ENCODE measurements at regions not wholly inside any gene's neighbourhood (a gene's known extent, or its start where the extent isn't known, plus 50 kb on each side); places are given as distances from the start of the nearest gene placed in this dataset.

DNA sequence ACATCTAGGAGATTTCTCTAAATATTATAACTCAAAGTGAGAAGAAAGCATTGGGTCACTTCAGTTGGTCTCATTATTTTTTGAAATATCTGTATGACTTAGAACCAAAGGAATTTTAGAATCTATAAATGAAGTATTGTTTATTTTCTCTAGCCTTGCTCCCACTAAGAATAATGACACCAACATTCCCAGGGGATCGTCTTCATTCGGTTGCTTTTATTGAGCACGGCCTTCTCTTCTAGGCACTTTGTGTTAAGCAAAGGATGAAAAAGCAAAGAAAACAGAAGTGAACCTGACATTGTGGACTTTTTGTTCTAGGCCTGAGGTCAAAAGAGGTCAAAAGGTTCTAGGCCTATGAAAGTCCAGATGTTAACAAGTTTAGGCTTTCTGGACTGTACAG, 231.9 kb downstream of the GALR1 start:
- no peak overlapping the region for H3K4me2 ChIP-seq (ENCODE audit: extremely low read depth, insufficient read depth, low read length)
- H3K4me1 ChIP-seq (ENCODE audit: control insufficient read depth, extremely low read depth, insufficient read depth, low read length): no peaks in the 10 kb centered on the region
- H3K27me3 ChIP-seq (ENCODE audit: control insufficient read depth, insufficient read depth, low read length): no peaks in the 10 kb centered on the region
- H2AFZ ChIP-seq (ENCODE audit: low read length): no peak overlapping the region
- H3K27ac ChIP-seq (ENCODE audit: insufficient read depth, low read length): no peak overlapping the region
- H4K20me1 ChIP-seq (ENCODE audit: control insufficient read depth, extremely low read depth, insufficient read depth, low read length): no peaks in the 10 kb centered on the region
- TF ChIP-seq EZH2 (IDR thresholded peaks at IDR 0.05; ENCODE audit: low read length, missing control alignments): no peak
- TF ChIP-seq, protein P1, sequence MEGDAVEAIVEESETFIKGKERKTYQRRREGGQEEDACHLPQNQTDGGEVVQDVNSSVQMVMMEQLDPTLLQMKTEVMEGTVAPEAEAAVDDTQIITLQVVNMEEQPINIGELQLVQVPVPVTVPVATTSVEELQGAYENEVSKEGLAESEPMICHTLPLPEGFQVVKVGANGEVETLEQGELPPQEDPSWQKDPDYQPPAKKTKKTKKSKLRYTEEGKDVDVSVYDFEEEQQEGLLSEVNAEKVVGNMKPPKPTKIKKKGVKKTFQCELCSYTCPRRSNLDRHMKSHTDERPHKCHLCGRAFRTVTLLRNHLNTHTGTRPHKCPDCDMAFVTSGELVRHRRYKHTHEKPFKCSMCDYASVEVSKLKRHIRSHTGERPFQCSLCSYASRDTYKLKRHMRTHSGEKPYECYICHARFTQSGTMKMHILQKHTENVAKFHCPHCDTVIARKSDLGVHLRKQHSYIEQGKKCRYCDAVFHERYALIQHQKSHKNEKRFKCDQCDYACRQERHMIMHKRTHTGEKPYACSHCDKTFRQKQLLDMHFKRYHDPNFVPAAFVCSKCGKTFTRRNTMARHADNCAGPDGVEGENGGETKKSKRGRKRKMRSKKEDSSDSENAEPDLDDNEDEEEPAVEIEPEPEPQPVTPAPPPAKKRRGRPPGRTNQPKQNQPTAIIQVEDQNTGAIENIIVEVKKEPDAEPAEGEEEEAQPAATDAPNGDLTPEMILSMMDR (conservative IDR thresholded peaks at IDR 0.05 in 1 of 2, IDR thresholded peaks at IDR 0.05 in 1 of 2; ENCODE audit: low read depth in 1 of 2, low read length in 2 of 2): no peak
- no peak overlapping the region for H3K9ac ChIP-seq (ENCODE audit: insufficient read depth, low read length)
- no peak overlapping the region for H3K4me3 ChIP-seq (replicated peaks in 1 of 4; ENCODE audit: control extremely low read depth in 1 of 4, insufficient read depth in 1 of 4, low read depth in 3 of 4, low read length in 4 of 4)
- no peak for DNase-seq (ENCODE audit: low read depth in 2 of 2)
- no peaks in the 10 kb centered on the region for H3K36me3 ChIP-seq (ENCODE audit: control insufficient read depth, insufficient read depth, low read length)
- H3K79me2 ChIP-seq (ENCODE audit: control insufficient read depth, insufficient read depth, low read length): no peaks in the 10 kb centered on the region
- H3K9me3 ChIP-seq (ENCODE audit: control insufficient read depth, insufficient read depth, low read depth, low read length): no peaks in the 10 kb centered on the region

DNA sequence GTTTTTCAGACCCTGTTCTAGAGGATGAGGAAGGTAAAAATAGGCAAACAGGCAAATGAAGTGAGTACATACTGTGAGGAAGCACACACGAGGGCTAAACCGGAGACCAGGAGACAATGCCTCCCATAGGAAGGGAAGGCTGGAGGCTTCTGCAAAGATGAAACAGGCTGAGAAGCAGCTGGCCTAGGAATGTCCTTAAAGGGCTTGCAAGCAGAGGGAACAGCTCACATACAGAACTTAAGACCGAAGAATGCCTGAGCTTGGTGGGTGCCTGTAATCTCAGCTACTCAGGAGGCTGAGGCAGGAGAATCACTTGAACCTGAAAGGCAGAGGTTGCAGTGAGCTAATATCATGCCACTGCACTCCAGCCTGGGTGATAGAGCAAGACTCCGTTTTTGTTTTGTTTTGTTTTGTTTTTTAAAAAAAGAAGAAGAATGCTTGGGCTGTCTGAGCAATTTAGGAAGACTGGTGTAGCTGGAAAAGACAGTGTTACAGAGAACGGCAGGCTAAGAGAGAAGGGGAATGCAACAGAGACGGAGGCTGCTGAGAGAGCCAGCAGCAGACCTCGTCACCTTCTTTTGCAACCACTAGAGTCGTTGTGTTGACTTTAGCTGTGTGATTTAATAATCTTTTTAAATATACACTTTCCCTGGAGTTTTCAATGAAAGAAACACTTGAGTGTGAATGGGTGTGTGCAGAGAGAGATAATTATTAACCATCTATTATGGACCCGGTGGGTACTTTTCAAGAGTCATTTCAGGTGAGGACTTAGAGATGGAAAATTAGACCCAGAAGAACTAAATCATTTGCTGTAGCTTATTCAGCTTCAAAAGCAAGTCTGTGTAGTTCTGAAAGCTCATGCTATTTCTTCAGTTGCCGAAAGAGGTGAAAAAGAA, 232.8 kb downstream of the GALR1 start:
- Histone ChIP-seq H3K36me3 (ENCODE audit: control insufficient read depth, insufficient read depth, low read length) (no peaks in the 10 kb centered on the region), H2AFZ (ENCODE audit: low read length) (no peak overlapping the region), H3K27ac (ENCODE audit: insufficient read depth, low read length) (no peak overlapping the region), H3K9ac (ENCODE audit: insufficient read depth, low read length) (no peak overlapping the region), H4K20me1 (ENCODE audit: control insufficient read depth, extremely low read depth, insufficient read depth, low read length) (no peaks in the 10 kb centered on the region), H3K27me3 (ENCODE audit: control insufficient read depth, insufficient read depth, low read length) (no peaks in the 10 kb centered on the region), H3K4me1 (ENCODE audit: control insufficient read depth, extremely low read depth, insufficient read depth, low read length) (no peaks in the 10 kb centered on the region), H3K79me2 (ENCODE audit: control insufficient read depth, insufficient read depth, low read length) (no peaks in the 10 kb centered on the region), H3K4me3 (replicated peaks in 1 of 4; ENCODE audit: control extremely low read depth in 1 of 4, insufficient read depth in 1 of 4, low read depth in 3 of 4, low read length in 4 of 4) (no peak overlapping the region), H3K4me2 (ENCODE audit: extremely low read depth, insufficient read depth, low read length) (no peak overlapping the region), H3K9me3 (ENCODE audit: control insufficient read depth, insufficient read depth, low read depth, low read length) (no peaks in the 10 kb centered on the region)
- no peak for DNase-seq (ENCODE audit: low read depth in 2 of 2)
- TF ChIP-seq EZH2 (IDR thresholded peaks at IDR 0.05; ENCODE audit: low read length, missing control alignments): no peak
- TF ChIP-seq, protein P1 (conservative IDR thresholded peaks at IDR 0.05 in 1 of 2, IDR thresholded peaks at IDR 0.05 in 1 of 2; ENCODE audit: low read depth in 1 of 2, low read length in 2 of 2): no peak

DNA sequence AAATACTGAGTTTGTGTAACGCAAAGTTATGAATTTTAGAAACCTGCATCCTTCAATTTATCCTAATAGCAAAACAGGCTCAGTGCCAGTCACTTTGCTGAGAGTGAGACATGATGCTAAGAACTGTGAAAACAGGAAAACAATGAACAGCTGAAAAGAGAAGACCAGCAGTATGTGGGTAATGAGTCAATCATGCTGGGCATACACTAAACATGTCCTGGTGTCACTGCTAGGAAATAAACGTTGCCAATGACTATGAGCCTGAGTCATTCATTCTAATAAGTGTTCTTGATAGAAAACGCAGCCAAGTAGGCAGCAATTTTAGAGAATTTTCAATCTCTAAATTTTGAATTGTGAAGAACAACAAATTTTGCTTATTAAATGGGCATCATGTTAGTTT, 237.3 kb downstream of the GALR1 start:
- no peaks in the 10 kb centered on the region for H4K20me1 ChIP-seq (ENCODE audit: control insufficient read depth, extremely low read depth, insufficient read depth, low read length)
- H3K9me3 ChIP-seq (ENCODE audit: control insufficient read depth, insufficient read depth, low read depth, low read length): no peaks in the 10 kb centered on the region
- H3K27ac ChIP-seq (ENCODE audit: insufficient read depth, low read length): no peak overlapping the region
- no peak overlapping the region for H3K4me2 ChIP-seq (ENCODE audit: extremely low read depth, insufficient read depth, low read length)
- no peak overlapping the region for H3K9ac ChIP-seq (ENCODE audit: insufficient read depth, low read length)
- no peaks in the 10 kb centered on the region for H3K79me2 ChIP-seq (ENCODE audit: control insufficient read depth, insufficient read depth, low read length)
- H3K27me3 ChIP-seq (ENCODE audit: control insufficient read depth, insufficient read depth, low read length): no peaks in the 10 kb centered on the region
- TF ChIP-seq EZH2 (IDR thresholded peaks at IDR 0.05; ENCODE audit: low read length, missing control alignments): no peak
- TF ChIP-seq, protein P1 (conservative IDR thresholded peaks at IDR 0.05 in 1 of 2, IDR thresholded peaks at IDR 0.05 in 1 of 2; ENCODE audit: low read depth in 1 of 2, low read length in 2 of 2): no peak
- DNase-seq (ENCODE audit: low read depth in 2 of 2): no peak
- no peak overlapping the region for H2AFZ ChIP-seq (ENCODE audit: low read length)
- H3K36me3 ChIP-seq (ENCODE audit: control insufficient read depth, insufficient read depth, low read length): no peaks in the 10 kb centered on the region
- no peaks in the 10 kb centered on the region for H3K4me1 ChIP-seq (ENCODE audit: control insufficient read depth, extremely low read depth, insufficient read depth, low read length)
- H3K4me3 ChIP-seq (replicated peaks in 1 of 4; ENCODE audit: control extremely low read depth in 1 of 4, insufficient read depth in 1 of 4, low read depth in 3 of 4, low read length in 4 of 4): no peak overlapping the region

All from fibroblast of lung (primary cell).